Left lung (tissue), 4 donors: ENCODE measurements at regions not wholly inside any gene's neighbourhood (a gene's known extent, or its start where the extent isn't known, plus 50 kb on each side); places are given as distances from the start of the nearest gene placed in this dataset.
A peak's percentile ranks its signal among the peaks of the same experiment; 100 is the strongest.

Experiments
- ATAC-seq: fragments of 200-7000 bp; cut with Tn5 transposase; one replicate; pipeline ENCODE4 v1.9.1; 2020; ENCODE audit warnings: moderate library complexity
- DNase-seq, 4 donors: peaks; one replicate each; pipeline ENCODE4 v3.0.0-alpha.2; 2013 to 2020
- H3K27ac ChIP-seq, 2 donors: fragments of 200-600 bp; sonication (generic) in 1 of 2; one replicate each; pipeline versions ENCODE4 v1.5.0 to v1.8.0; 2020 to 2021
- H3K27me3 ChIP-seq, 2 donors: fragments of 200-600 bp; sonication (generic) in 1 of 2; one replicate each; pipeline versions ENCODE4 v1.5.0 to v1.8.0; 2020 to 2021
- H3K36me3 ChIP-seq, 2 donors: fragments of 200-600 bp; sonication (generic) in 1 of 2; one replicate each; pipeline versions ENCODE4 v1.5.0 to v1.8.0; 2020 to 2021
- H3K4me1 ChIP-seq, 2 donors: fragments of 200-600 bp; one replicate each; pipeline ENCODE4 v1.8.0; 2021
- H3K4me3 ChIP-seq, 2 donors: fragments of 200-600 bp; sonication (generic) in 1 of 2; one replicate each; pipeline versions ENCODE4 v1.5.0 to v1.8.0; 2020 to 2021; ENCODE audit warnings: mild to moderate bottlenecking in 1 of 2
- H3K9me3 ChIP-seq, 2 donors: fragments of 200-600 bp; sonication (generic) in 1 of 2; one replicate each; pipeline versions ENCODE4 v1.5.0 to v1.8.0; 2020 to 2021
- CTCF ChIP-seq, 2 donors: fragments of 200-600 bp; sonication (generic) in 1 of 2; IDR thresholded peaks; one replicate each; pipeline versions ENCODE4 v1.5.0 to v1.8.0; 2021; ENCODE audit warnings: antibody characterized with exemption in 2 of 2
- intact Hi-C, 2 donors: fragments of 100-400 bp; cut with DNase I; formaldehyde crosslinking; loops; one replicate each; pipeline versions ENCODE4 v1.11.2 to v1.14.2; 2022
- donor health status: DM: no; HTN: yes; CAD: no.
- donor health status: DM: no; HTN: no; CAD: no.

GRCh38 chr18:43663159-43663558 lies 385.9 kb upstream of the SYT4 start:
- no peaks in the 10 kb centered on the region for H3K36me3 ChIP-seq
- no peak overlapping the region for H3K4me3 ChIP-seq
- TF ChIP-seq CTCF (IDR thresholded peaks at IDR 0.05): no peak
- intact Hi-C loops: no loop called here
- ATAC-seq (no peak), DNase-seq (no peak)
- no peaks in the 10 kb centered on the region for H3K9me3 ChIP-seq
- no peaks in the 10 kb centered on the region for H3K27me3 ChIP-seq
- H3K27ac ChIP-seq: no peak overlapping the region
- H3K4me1 ChIP-seq: no peaks in the 10 kb centered on the region

GRCh38 chr18:43664487-43665008 lies 387.3 kb upstream of the SYT4 start:
- Histone ChIP-seq H3K4me1 (no peaks in the 10 kb centered on the region), H3K9me3 (no peaks in the 10 kb centered on the region), H3K27me3 (no peaks in the 10 kb centered on the region), H3K4me3 (no peak overlapping the region), H3K36me3 (no peaks in the 10 kb centered on the region), H3K27ac (no peak overlapping the region)
- TF ChIP-seq CTCF (IDR thresholded peaks at IDR 0.05): no peak
- intact Hi-C loops: no loop called here
- no peak for ATAC-seq
- no peak for DNase-seq

GRCh38 chr18:43665105-43665788 lies 388.0 kb upstream of the SYT4 start:
- no peaks in the 10 kb centered on the region for H3K27me3 ChIP-seq
- intact Hi-C loops: no loop called here
- no peak overlapping the region for H3K4me3 ChIP-seq
- TF ChIP-seq CTCF (IDR thresholded peaks at IDR 0.05): no peak
- no peaks in the 10 kb centered on the region for H3K4me1 ChIP-seq
- no peaks in the 10 kb centered on the region for H3K9me3 ChIP-seq
- no peaks in the 10 kb centered on the region for H3K36me3 ChIP-seq
- no peak overlapping the region for H3K27ac ChIP-seq
- no peak for DNase-seq
- peak; percentile 44 for ATAC-seq

- H3K27me3 ChIP-seq: no peaks in the 10 kb centered on the region
- H3K9me3 ChIP-seq: no peaks in the 10 kb centered on the region
- H3K4me3 ChIP-seq: no peak overlapping the region
- no peak for DNase-seq
- ATAC-seq: no peak
- H3K36me3 ChIP-seq: no peaks in the 10 kb centered on the region
- H3K4me1 ChIP-seq: no peaks in the 10 kb centered on the region
- intact Hi-C loops: no loop called here
- TF ChIP-seq CTCF (IDR thresholded peaks at IDR 0.05): no peak
- H3K27ac ChIP-seq: no peak overlapping the region
Observed at GRCh38 chr18:43668866-43669265, 391.6 kb upstream of the SYT4 start.

- Histone ChIP-seq H3K4me1 (no peaks in the 10 kb centered on the region), H3K9me3 (no peaks in the 10 kb centered on the region)
Observed at GRCh38 chr18:43671431-43671830, 394.1 kb upstream of the SYT4 start.

More at GRCh38 chr18:43671431-43671830, 394.1 kb upstream of the SYT4 start:
- TF ChIP-seq CTCF (IDR thresholded peaks at IDR 0.05): no peak
- no peak for DNase-seq
- Histone ChIP-seq H3K4me3 (no peak overlapping the region), H3K27ac (no peak overlapping the region), H3K27me3 (no peaks in the 10 kb centered on the region), H3K36me3 (no peaks in the 10 kb centered on the region)
- no peak for ATAC-seq
- intact Hi-C loops: no loop called here
